ENCODE measurements at regions not wholly inside any gene's neighbourhood (a gene's known extent, or its start where the extent isn't known, plus 50 kb on each side); places are given as distances from the start of the nearest gene placed in this dataset.
"Not testable (repeated sequence)": the region's sequence is repeated elsewhere in the genome, so short reads cannot be mapped to it uniquely, and the experiment has no call there.

DNA sequence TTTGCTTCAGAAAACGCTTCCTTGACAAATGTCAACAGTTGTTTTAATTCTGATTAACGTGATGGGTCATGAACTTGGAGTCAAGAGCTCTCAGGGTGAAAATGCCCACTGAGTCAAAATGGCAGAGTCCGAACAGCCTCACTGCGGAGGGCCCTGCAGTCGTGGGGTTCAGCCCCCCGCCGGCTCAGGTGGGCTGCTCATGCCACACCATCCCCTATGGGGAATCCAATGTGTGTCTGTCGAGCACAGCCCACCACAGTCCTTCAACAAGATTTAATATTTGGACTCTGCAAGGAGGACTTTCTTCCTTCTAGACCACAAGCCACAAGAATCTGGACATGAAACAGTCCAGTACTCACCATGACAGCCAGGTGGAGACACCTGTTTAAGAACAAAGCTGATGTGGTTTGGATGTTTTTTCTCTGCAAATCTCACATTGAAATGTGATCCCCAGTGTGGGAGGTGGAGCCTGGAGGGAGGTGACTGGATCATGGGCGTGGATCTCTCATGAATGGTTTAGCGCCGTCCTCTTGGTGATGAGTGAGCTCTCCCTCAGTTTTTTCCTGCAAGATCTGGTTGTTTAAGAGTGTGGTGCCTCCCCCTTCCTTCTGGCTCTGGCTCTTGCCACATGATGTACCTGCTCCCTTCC is 201.0 kb downstream of the NDUFA10 start:
- ChIA-PET CTCF (interaction anchor here (0.9 kb wide), 1 partner anchor 121 kb away, joined by 3 read pairs; no protein-coding TSS in a partner anchor), POLR2A (interaction anchor here (1.4 kb wide), 1 partner anchor 17 kb away, joined by 3 read pairs; no protein-coding TSS in a partner anchor)
- H3K27ac Mint-ChIP-seq, result no peak overlapping the region
- H3K4me3 Mint-ChIP-seq, result no peak overlapping the region
- peaks cover 9% of the 10 kb centered on the region for H3K4me1 Mint-ChIP-seq
- peaks cover 3% of the 10 kb centered on the region for H3K27me3 Mint-ChIP-seq
- DNase-seq, result peak; percentile 16
- no peaks in the 10 kb centered on the region for H3K36me3 Mint-ChIP-seq (ENCODE audit: low read depth)
- H3K9me3 Mint-ChIP-seq, result no peaks in the 10 kb centered on the region

DNA sequence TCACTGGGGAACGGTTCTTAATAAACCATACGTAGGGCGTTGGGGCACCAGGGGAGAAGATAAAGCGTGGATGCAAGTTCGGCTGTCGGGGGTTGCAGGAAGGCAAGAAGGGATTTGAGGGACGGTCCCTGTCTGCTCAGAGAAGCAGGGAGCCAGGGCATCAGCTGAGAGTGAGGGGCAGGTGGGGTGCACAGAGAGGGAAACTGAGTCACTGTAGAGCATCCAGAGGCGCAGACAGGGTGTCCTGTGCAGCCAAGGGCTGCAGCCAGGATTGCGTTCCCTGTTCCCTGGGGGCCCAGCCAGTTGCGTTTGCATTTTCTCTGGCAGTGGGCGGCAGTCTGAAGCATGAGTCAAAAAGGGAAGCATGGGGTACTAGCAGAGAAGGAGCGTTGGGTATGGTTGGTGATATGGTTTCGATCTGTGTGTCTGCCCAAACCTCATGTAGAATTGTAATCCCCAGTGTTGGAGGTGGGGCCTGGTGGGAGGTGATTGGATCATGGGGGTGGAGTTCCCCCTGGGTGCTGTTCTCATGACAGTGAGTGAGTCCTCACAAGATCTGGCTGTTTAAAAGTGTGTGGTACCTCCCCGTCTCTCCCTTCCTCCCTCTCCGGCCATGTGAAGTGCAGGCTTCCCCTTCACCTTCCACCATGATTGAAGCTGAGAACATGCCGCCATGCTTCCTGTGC is 202.9 kb downstream of the NDUFA10 start:
- DNase-seq, result peak; percentile 16
- POLR2A ChIA-PET, result no interaction called here

DNA sequence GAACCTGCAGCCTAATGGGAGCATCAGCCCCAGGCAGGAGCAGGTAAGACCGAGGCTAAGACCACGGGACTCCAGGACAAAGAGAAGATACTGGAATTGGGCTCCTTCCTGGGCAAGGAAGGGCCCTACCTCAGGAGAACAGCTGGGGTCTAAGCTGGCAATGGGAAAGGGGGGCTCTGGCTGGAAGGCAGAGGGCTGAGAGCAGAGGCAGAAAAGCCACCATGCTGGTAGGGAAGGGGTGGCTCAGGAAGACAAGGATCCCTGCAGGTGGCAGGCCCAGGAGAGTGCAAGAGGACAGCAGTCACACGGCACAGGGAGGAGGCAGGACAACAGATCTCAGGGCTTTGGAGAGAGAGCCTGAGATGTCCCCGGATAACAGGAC is 203.5 kb downstream of the NDUFA10 start:
- Mint-ChIP-seq H3K27ac (no peak overlapping the region), H3K36me3 (ENCODE audit: low read depth) (no peaks in the 10 kb centered on the region), H3K27me3 (peaks cover 3% of the 10 kb centered on the region), H3K4me3 (no peak overlapping the region), H3K4me1 (peaks cover 9% of the 10 kb centered on the region), H3K9me3 (no peaks in the 10 kb centered on the region)
- DNase-seq, result peak; percentile 1
- ChIA-PET CTCF (no interaction called here), POLR2A (no interaction called here)

More for the DNA sequence above, 202.9 kb downstream of the NDUFA10 start:
- peaks cover 9% of the 10 kb centered on the region for H3K4me1 Mint-ChIP-seq
- H3K27me3 Mint-ChIP-seq, result peaks cover 3% of the 10 kb centered on the region
- no peak overlapping the region for H3K27ac Mint-ChIP-seq
- H3K4me3 Mint-ChIP-seq, result no peak overlapping the region
- CTCF ChIA-PET, result no interaction called here
- no peaks in the 10 kb centered on the region for H3K9me3 Mint-ChIP-seq
- H3K36me3 Mint-ChIP-seq (ENCODE audit: low read depth), result no peaks in the 10 kb centered on the region

DNA sequence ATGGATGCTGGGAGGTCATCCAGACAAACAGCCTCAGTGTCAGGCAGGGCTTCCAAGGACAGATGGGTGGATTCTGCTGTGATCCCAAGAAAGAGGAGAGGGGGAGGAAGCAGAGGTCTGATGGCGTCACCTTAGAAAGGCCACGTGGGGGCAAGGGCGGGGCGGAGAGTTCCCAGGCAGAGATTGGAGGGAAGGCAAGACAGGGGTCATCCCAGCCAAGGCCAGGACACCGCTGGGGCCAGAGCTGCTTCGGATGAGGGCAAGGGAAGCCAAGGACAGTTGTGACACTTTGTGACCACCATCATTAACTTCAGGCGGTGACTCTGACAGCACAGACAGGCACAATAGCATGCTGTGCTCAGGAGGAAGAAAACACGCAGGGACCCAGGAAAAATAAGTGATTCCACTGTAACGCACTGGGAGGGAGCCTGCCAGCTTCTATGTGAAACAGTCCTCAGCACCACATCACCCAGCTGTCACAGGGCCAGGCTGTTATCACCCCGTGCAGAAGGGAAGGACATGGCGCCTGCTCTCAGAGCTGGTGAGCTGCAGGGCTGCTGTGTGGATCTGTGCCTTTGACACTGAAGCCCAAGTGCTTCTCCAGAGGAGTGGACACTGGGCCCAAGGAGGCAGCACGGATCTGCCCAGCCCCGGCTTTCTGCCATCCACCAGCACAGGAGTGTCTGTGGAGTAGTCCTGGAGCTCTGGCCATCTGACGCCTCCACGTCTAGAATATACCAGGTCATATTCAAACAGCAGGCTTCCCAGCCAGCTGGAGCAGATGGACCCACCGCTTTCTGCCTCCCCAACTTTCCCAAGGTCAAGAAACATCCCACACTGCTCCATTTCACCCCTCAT is 204.1 kb downstream of the NDUFA10 start:
- H3K27me3 Mint-ChIP-seq, result peaks cover 3% of the 10 kb centered on the region
- H3K4me3 Mint-ChIP-seq, result no peak overlapping the region
- ChIA-PET POLR2A (no interaction called here), CTCF (no interaction called here)
- H3K9me3 Mint-ChIP-seq, result no peaks in the 10 kb centered on the region
- DNase-seq, result peak; percentile 8
- H3K4me1 Mint-ChIP-seq, result peaks cover 9% of the 10 kb centered on the region
- H3K36me3 Mint-ChIP-seq (ENCODE audit: low read depth), result no peaks in the 10 kb centered on the region
- H3K27ac Mint-ChIP-seq, result no peak overlapping the region

DNA sequence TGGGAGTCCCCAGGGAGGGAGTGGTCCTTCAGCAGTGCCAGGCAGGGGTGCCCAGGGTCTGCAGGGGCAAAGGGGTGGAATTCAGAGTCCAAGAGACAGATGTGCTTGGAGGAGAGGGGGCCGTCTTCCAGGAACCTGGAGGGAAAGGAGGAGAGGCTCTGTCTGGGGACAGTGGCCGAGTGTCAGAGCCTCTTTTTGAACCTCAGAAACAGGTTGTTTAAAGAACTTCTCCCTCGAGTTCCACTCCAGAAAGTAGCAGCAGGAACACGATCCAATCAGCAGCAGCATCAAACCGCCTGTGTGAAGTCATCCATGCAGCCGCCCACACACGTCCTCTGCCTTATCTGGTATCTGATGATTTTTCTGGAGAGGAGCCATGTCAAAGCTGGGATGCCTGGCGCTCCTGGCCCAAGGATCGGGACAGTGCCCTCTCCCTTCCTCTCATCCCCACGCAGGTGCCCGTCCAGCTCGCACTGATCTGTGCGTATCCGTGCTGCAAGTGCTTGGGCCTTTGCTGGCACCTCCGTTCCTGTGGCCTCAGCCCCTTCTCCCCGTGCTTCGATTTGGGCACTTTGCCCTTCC is 205.1 kb downstream of the NDUFA10 start:
- CTCF ChIA-PET, result no interaction called here

DNA sequence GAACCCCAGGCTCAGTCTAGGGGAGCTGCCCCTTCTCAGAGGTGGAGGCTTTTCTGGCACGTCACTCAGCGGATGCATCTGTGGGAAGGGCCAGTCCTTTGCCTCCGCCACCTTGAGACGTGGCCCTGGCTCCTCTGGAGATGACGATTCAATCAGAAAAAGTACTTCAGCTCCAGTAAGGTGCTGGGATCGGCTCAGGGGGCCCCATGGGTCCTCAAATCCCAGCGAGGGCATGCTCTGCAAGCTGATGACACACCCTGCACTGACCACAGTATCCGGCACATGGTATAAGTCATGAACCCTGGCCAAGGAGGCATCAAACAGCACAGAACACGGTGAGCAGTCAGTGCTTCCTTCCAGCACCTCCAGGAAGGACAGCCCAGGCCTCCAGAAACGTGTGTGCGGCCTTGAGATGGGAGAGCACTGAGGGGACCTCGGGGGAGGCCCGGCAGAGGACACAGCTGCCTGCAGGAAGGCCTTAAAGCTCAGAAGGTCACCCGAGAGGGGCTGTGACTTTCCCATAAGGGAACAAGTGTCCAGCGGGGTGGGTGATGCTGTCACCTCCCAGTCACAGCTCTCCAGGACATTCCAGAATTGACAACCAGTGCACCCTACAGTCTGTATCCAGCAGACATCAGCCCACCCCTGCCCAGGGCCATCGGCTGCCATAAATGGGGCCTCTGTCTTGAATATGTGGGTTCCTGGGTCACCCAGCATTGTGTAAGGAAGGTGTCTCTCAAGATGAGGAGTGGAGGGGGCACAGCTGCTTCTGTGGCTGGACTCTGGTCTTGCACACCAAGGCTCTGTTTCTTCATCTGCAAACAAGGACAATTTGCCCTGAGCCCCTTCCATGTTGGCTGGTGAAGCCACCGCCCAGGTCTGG is 205.8 kb downstream of the NDUFA10 start:
- H3K4me3 Mint-ChIP-seq, result no peak overlapping the region
- peaks cover 8% of the 10 kb centered on the region for H3K4me1 Mint-ChIP-seq
- peak; percentile 11 for DNase-seq
- H3K27ac Mint-ChIP-seq, result no peak overlapping the region
- POLR2A ChIA-PET, result no interaction called here
- no peaks in the 10 kb centered on the region for H3K9me3 Mint-ChIP-seq
- H3K36me3 Mint-ChIP-seq (ENCODE audit: low read depth), result no peaks in the 10 kb centered on the region
- CTCF ChIA-PET, result no interaction called here
- peaks cover 4% of the 10 kb centered on the region for H3K27me3 Mint-ChIP-seq

More for the DNA sequence above, 205.1 kb downstream of the NDUFA10 start:
- H3K27ac Mint-ChIP-seq, result no peak overlapping the region
- H3K9me3 Mint-ChIP-seq, result no peaks in the 10 kb centered on the region
- POLR2A ChIA-PET, result no interaction called here
- peaks cover 6% of the 10 kb centered on the region for H3K27me3 Mint-ChIP-seq
- peak; percentile 12 for DNase-seq
- no peak overlapping the region for H3K4me3 Mint-ChIP-seq
- H3K36me3 Mint-ChIP-seq (ENCODE audit: low read depth), result no peaks in the 10 kb centered on the region
- H3K4me1 Mint-ChIP-seq, result peaks cover 9% of the 10 kb centered on the region

DNA sequence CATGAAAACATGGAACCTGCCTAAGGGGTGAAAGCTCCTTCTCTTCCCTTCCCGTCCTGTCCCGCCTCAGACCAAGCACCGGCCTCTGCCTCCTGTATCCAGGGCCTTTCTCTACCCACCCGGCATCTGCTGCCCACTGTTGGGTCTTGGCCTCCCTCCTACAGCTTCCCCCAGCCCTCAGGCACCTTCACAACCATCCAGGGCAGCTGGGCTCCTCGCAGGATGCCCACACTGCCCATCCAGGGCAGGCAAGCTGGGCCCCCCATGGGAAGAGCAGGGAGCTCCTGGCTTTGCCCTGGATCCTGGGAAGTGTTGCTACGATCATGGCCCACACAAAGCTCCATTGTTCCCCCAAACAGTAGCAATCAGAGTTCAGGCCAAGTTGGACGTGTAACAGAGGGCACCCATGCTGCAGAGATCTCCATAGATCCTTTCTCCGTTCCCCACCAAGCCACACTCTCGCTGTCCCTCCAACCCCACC is 206.6 kb downstream of the NDUFA10 start:
- CTCF ChIA-PET, result no interaction called here
- Mint-ChIP-seq H3K27ac (no peak overlapping the region), H3K36me3 (ENCODE audit: low read depth) (no peaks in the 10 kb centered on the region), H3K9me3 (no peaks in the 10 kb centered on the region), H3K4me3 (no peak overlapping the region), H3K27me3 (peaks cover 3% of the 10 kb centered on the region), H3K4me1 (peaks cover 7% of the 10 kb centered on the region)
- no peak for DNase-seq
- POLR2A ChIA-PET, result no interaction called here

DNA sequence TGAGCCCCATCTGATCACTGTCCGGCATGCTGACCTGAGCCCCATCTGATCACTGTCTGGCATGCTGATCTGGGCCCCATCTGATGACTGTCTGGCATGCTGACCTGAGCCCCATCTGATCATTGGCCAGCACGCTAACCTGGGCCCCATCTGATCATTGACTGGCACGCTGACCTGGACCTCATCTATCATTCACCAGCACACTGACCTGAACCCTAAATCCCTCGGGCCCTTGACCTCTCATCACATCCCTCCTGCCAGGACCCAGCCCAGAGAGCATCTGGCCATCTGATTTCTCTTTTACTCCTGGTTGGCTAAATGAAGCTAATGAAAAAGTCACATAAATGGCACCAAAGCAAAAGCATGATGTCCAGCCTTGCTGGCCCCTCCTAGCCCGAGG is 207.1 kb downstream of the NDUFA10 start:
- no peaks in the 10 kb centered on the region for H3K9me3 Mint-ChIP-seq
- POLR2A ChIA-PET, result no interaction called here
- CTCF ChIA-PET, result no interaction called here
- no peaks in the 10 kb centered on the region for H3K36me3 Mint-ChIP-seq (ENCODE audit: low read depth)
- no peak for DNase-seq
- H3K4me1 Mint-ChIP-seq, result peaks cover 7% of the 10 kb centered on the region
- no peak overlapping the region for H3K27ac Mint-ChIP-seq
- no peak overlapping the region for H3K4me3 Mint-ChIP-seq
- peaks cover 3% of the 10 kb centered on the region for H3K27me3 Mint-ChIP-seq

DNA sequence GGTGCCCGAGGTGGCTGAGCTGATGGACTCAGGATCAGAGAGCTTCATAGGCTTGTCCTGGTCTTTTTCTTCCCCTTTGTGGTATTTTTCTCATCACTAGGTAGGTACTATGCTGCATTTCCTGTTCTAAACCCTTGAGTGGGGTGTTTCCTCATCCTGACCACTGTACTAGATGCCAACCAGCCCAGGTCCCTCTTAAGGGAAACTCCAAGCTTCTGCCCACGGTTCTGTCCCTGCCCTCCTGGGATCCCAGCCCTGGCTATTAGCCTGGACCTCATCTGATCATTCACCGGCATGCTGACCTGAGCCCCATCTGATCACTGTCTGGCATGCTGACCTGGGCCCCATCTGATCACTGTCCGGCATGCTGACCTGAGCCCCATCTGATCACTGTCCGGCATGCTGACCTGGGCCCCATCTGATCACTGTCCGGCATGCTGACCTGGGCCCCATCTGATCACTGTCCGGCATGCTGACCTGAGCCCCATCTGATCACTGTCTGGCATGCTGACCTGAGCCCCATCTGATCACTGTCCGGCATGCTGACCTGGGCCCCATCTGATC is 207.6 kb downstream of the NDUFA10 start:
- CTCF ChIA-PET, result interaction anchor here (0.7 kb wide), 1 partner anchor 204 kb away, joined by 3 read pairs; no protein-coding TSS in a partner anchor
- POLR2A ChIA-PET; DNase-seq; H3K27ac Mint-ChIP-seq; H3K4me1 Mint-ChIP-seq; H3K9me3 Mint-ChIP-seq; H3K36me3 Mint-ChIP-seq (ENCODE audit: low read depth); H3K4me3 Mint-ChIP-seq; H3K27me3 Mint-ChIP-seq: not testable (repeated sequence)

DNA sequence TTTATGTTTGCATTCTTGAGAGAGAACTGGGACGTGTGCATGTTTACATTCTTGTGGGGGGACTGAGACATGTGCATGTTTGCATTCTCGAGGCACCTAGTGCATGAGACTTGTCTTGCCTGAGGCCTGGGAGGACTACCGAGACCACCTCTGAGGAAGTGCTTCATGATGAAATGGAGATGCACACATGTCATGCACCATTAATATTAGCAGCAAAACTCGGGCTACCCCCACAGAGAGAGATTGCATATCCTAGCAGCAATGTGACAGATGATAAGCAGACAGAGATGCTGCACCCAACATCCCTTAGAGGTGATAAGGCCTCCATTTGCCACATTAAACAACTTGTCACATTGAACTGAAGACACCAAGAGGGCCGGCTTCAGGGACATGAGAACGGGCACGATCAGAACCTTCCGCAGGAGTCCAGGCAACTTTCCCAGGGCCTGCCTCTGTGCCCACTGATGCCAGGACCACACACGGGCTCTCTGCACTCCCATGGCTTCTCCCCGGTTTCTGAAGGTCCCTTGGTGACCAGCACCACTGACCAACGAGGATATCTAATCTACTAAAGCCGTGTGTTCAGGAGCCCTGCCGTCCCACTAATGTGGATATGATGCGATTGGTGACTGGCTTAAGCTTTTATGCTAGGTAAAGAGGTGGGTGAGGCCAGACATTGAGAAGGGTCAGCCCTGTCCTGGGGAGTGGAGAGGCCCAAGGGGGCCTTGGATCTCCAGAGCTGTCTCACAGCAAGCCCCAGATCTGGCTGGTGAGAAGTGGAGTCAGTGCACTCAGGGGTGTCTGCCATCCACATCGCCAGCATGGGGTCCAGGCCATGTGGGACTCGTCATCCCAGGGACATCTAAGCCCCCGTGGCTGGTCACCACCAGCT is 208.3 kb downstream of the NDUFA10 start:
- CTCF ChIA-PET, result interaction anchor here (0.7 kb wide), 1 partner anchor 205 kb away, joined by 3 read pairs; no protein-coding TSS in a partner anchor
- no peak overlapping the region for H3K4me3 Mint-ChIP-seq

DNA sequence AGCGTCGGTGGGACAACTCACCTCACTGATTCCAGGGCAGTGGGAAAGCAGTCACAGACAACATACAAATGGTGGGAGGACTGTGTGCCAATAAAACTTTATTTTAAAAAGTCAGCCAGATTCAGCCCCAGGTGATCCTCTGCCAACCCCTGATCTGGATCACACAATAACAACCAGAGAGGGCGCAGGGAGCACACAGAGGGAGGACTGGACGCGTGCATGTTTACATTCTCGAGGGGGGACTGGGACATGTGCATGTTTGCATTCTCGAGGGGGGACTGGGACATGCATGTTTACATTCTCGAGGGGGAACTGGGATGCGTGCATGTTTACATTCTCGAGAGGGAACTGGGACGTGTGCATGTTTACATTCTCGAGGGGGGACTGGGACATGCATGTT is 209.5 kb downstream of the NDUFA10 start:
- no peak overlapping the region for H3K4me3 Mint-ChIP-seq

More for the DNA sequence above, 208.3 kb downstream of the NDUFA10 start:
- Mint-ChIP-seq H3K27me3 (peaks cover 3% of the 10 kb centered on the region), H3K9me3 (no peaks in the 10 kb centered on the region), H3K27ac (no peak overlapping the region), H3K36me3 (ENCODE audit: low read depth) (no peaks in the 10 kb centered on the region), H3K4me1 (peaks cover 2% of the 10 kb centered on the region)
- POLR2A ChIA-PET, result no interaction called here
- no peak for DNase-seq

More for the DNA sequence above, 209.5 kb downstream of the NDUFA10 start:
- Mint-ChIP-seq H3K4me1 (no peaks in the 10 kb centered on the region), H3K9me3 (no peaks in the 10 kb centered on the region), H3K27me3 (peaks cover 3% of the 10 kb centered on the region), H3K36me3 (ENCODE audit: low read depth) (no peaks in the 10 kb centered on the region), H3K27ac (no peak overlapping the region)
- CTCF ChIA-PET, result no interaction called here
- no peak for DNase-seq
- POLR2A ChIA-PET, result no interaction called here
